IPS DF 4.7 (cell line): ENCODE measurements at regions not wholly inside any gene's neighbourhood (a gene's known extent, or its start where the extent isn't known, plus 50 kb on each side); places are given as distances from the start of the nearest gene placed in this dataset.
"Not testable (repeated sequence)": the region's sequence is repeated elsewhere in the genome, so short reads cannot be mapped to it uniquely, and the experiment has no call there.

Experiments used
- DNase-seq: peaks from one replicate; pipeline ENCODE4 v3.0.0-alpha.2; 2013; ENCODE audit warnings: low spot score; ENCODE audit errors: extremely low read depth

GRCh38 chr10:7070950-7071349 is 339.9 kb downstream of the SFMBT2 start:
- no peak for DNase-seq

DNA sequence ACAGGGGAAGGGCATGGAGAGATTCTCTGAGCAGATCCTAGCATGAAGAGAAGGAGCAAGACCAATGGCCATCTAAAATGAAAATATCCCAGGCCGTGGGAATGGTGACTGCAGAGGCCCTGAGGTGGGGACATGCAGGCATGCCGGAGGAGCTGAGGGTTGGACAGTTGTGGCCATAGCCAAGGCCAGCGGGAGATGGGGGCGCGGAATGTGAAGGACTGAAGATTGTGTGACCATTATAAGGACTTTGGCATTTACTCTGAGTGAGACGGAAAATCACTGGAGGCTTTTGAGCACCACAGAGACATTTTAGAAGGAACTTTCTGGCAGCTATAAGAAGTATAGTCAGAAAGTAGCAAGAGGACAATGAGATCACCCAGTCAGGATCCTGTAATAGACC is 341.1 kb downstream of the SFMBT2 start:
- no peak for DNase-seq

GRCh38 chr10:7056216-7056615 is 354.6 kb downstream of the SFMBT2 start:
- no peak for DNase-seq

- peak; percentile 16 for DNase-seq
Measured at GRCh38 chr10:7054915-7055314, 355.9 kb downstream of the SFMBT2 start.

GRCh38 chr10:7053195-7053594 is 357.6 kb downstream of the SFMBT2 start:
- no peak for DNase-seq

DNA sequence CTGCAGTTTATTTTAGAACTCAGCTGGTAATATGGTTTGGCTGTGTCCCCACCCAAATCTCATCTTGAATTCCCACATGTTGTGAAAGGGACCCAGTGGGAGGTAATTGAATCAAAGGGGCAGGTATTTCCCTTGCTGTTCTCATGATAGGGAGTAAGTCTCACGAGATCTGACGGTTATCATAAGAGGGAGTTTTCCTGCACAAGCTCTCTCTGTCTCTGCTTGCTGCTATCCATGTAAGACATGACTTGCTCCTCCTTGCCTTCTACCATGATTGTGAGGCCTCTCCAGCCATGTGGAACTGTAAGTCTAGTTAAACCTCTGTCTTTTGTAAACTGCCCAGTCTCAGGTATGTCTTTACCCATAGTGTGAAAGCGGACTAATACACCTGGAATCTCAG is 360.8 kb downstream of the SFMBT2 start:
- not testable (repeated sequence) for DNase-seq

DNA sequence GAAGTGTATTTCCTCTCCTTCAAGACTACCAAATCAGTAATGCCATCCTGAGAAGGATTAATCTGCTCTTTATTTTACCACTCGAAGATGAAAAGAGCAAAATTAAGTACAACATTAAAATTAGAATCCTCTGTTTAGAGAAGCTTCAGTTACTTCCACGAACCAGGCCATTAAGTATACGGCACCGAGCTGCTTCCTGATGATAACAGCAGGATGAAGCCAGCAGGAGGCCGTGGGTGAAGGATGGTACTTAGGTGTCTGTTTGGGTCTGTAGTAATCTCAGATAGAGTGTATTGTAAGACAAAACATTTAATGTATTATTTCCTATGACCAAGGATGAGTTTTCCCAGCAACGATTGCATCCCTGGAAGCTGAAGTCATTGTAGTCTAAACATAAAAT is 362.8 kb downstream of the SFMBT2 start:
- no peak for DNase-seq

DNA sequence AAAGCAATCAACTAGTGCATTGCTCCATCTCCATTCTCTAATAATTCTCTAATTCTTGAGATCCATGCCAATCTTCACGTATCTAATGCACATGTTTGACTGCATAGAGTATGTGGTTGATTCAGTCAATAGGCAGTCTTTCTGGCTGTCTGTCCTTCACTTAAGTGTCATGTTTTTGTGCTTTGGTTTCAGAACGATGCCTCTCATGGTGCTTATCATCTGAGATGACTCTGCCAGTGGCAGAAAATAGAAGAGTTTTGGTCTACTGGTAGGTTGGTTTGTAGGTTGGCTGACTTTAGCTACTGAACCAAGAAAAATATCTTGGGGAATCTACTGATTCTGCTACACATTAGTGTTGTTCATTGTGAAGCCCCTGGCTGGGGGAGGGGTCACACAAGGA is 364.2 kb downstream of the SFMBT2 start:
- DNase-seq = no peak

GRCh38 chr10:7045891-7046599 is 364.8 kb downstream of the SFMBT2 start:
- DNase-seq = no peak

DNA sequence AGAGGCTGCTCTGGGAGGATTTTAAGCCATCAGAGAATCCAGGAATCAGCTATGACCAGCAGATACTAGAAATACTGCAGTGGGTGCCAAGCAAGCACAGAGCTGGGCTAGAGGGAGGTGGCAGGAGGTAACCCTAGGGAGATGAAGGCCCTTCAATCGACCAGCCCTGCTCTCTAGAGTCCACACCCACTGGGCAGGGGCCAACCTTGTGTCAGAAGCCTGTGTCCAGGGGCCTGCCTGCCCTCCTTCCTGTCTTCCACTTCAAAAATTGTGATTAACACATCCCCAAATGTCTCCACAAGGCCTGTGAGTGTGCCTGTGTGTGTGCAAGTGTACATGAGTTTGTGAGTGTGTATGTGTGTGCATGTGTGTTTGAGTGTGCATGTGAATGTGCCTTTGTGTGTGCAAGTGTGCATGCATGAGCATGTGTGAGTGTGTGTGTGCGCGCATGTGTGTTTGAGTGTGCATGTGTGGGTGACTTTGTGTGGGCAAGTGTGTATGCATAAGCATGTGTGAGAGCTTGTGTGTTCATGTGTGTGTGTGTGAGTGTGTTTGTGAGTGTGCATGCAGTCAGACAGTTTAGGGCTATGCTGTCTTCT is 367.7 kb downstream of the SFMBT2 start:
- DNase-seq = no peak

DNA sequence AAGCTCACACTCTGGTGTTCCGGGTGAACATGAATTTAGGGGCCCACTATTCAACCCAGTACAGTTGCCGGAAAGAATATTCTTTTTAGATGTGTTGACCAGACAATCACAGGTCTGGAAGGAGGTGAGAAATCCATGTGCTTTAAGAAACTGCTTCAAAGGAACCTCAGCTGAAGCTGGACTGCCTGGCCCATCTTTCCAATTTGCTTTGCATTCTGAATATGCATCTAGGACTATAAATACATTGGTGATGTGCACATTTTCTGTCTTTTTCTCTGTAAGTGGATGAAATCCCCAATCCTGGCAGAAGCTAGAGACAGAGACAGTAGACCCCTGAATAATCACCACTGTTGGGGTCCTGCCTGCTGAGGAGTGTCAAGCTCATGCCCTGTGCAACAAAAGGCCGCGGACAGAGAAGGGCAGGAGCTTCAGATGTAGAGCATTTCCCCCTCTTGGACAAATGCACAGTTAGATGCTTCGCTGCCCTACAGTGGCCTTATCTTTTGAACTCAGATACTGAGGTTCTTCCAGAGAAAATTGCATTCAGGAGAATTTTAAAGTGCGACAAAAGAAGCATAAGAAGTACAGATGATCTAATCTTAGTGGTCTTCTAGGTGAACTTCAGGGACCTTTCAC is 368.3 kb downstream of the SFMBT2 start:
- DNase-seq = no peak

DNA sequence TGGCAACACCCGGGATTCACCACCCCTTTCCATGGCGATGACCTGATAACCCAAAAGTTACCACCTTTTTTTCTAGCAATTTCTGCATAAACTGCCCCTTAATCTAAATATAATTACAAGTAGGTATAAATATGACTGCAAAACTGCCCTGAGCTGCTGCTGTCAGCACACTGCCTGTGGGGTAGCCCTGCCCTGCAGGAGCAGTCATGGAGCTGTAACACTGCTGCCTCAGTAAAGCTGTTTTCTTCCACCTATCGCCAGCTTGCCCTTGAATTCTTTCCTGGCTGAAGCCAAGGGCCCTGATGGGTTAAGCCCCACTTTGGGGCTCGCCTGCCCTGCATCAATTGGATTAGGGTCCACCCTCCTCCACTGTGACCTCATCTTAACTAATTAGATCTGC is 368.8 kb downstream of the SFMBT2 start:
- DNase-seq = no peak

DNA sequence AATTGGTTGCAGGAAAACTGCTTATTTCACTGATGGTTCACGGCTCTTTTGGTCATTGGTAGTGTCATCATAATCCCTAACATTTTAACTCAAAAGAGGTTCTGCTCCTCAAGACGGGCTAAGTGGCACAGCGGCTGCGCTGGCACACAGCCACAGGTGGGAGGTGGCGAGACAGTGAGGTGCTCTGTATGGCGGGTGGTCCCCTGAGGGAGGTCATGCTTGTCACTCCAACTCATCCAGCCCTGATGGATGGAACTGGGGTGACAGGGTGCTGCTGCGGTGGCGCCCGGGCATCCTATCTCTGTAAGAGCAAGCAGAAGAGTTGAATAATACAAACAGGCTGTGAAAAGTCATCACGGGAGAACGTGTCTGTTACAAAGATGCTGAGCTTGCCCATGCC is 370.2 kb downstream of the SFMBT2 start:
- DNase-seq = no peak

- DNase-seq = no peak
Measured at GRCh38 chr10:7039859-7040258, 371.0 kb downstream of the SFMBT2 start.

DNA sequence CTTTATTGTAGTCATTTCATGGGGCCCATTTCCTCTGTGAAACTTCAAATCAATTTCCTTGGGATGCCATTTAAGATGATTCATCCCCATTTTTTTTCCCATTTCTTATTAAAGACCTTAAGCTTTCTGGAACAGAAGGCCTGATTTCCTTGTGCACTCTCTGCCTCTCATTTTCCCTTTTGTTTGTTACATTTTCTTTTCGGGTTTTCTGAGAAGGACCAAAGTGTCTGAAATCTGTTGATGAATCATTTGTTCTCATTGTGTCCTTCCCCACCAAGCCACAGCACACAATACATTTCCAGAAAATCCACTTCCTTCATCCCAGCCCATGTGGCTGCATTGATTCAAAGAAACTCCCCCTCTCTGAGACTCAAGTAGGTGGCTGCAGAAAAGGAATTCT is 372.4 kb downstream of the SFMBT2 start:
- no peak for DNase-seq

DNA sequence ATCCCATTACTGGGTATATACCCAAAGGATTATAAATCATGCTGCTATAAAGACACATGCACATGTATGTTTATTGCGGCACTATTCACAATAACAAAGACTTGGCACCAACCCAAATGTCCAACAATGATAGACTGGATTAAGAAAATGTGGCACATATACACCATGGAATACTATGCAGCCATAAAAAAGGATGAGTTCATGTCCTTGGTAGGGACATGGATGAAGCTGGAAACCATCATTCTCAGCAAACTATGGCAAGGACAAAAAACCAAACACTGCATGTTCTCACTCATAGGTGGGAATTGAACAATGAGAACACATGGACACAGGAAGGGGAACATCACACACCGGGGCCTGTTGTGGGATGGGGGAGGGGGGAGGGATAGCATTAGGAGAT is 373.4 kb downstream of the SFMBT2 start:
- DNase-seq = not testable (repeated sequence)

DNA sequence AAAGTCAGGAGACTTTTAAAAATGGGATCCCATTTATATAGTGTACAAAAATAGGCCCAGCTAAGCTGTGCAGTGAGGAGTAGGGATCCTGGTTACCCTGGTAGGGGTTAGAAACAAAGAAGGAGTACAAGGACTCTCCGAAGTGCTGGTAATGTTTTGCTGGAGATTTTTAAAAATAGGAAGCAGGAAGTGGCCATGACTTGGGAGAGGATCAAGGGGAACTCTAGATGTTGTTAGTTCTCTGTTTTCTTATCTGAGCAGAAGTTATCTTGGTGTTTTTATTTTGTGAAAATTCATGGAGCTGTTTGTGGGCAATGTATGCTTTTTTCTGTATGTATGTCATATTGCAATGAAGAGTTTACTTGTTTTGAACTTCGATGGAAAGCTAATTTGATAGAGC is 373.9 kb downstream of the SFMBT2 start:
- DNase-seq = no peak

- no peak for DNase-seq
Measured at GRCh38 chr10:7035126-7035761, 375.6 kb downstream of the SFMBT2 start.

GRCh38 chr10:7033031-7033430 is 377.8 kb downstream of the SFMBT2 start:
- no peak for DNase-seq

DNA sequence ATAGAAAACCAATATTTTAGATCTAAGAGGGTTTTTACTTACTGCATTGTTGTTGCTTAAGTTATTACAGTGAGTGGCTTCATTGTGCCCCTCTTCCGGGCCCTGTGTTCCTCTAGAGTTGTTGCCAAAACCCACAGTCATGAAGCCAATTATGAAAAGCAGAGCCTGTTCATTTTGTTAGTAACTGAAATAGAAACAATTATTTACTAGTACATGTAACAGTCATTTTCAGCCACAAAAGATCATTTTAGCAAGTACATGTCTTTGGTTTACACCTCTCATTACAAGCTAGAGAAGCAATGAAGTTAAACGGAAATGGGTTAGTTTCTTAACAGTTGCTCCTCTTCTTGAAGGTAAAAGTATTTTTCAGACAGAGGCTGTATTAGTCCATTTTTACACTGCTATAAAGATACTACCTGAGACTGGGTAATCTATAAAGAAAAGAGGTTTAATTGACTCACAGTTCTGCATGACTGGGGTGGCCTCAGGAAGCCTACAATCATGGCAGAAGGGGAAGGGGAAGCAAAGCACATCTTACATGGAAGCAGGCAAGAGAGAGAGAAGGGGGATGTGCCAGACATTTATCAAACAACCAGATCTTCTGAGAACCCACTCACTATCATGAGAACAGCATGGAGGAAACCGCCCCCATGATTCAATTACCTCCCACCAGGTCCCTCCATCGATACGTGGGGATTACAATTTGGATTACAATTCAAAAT is 380.5 kb downstream of the SFMBT2 start:
- no peak for DNase-seq

- no peak for DNase-seq
Measured at GRCh38 chr10:7029672-7030071, 381.2 kb downstream of the SFMBT2 start.

- DNase-seq = no peak
Measured at GRCh38 chr10:7028809-7029166, 382.0 kb downstream of the SFMBT2 start.
